Tibial nerve (tissue), 4 donors: ENCODE measurements at regions not wholly inside any gene's neighbourhood (a gene's known extent, or its start where the extent isn't known, plus 50 kb on each side); places are given as distances from the start of the nearest gene placed in this dataset.

Source experiments
- CTCF ChIP-seq, 5 experiments: fragments of 200-600 bp in 3 of 5; fragments of 450-650 bp in 2 of 5; sonication (generic) in 3 of 5; IDR thresholded peaks; one replicate each; pipeline ENCODE4 v1.5.1; 2016 to 2019; ENCODE audit warnings: antibody characterized with exemption in 5 of 5, mild to moderate bottlenecking in 3 of 5, moderate library complexity in 2 of 5
- EP300 ChIP-seq, 2 donors: sonication (generic); formaldehyde crosslinking; IDR thresholded peaks; one replicate each; pipeline ENCODE4 v1.6.1; 2017; ENCODE audit warnings: antibody characterized with exemption in 2 of 2, mild to moderate bottlenecking in 1 of 2

GRCh38 chr17:49899588-49899987 is 51.7 kb upstream of the TAC4 start:
- TF ChIP-seq CTCF (IDR thresholded peaks at IDR 0.05) = no peak
- TF ChIP-seq EP300 (IDR thresholded peaks at IDR 0.05) = no peak
